ENCODE measurements at regions not wholly inside any gene's neighbourhood (a gene's known extent, or its start where the extent isn't known, plus 50 kb on each side); places are given as distances from the start of the nearest gene placed in this dataset.

DNA sequence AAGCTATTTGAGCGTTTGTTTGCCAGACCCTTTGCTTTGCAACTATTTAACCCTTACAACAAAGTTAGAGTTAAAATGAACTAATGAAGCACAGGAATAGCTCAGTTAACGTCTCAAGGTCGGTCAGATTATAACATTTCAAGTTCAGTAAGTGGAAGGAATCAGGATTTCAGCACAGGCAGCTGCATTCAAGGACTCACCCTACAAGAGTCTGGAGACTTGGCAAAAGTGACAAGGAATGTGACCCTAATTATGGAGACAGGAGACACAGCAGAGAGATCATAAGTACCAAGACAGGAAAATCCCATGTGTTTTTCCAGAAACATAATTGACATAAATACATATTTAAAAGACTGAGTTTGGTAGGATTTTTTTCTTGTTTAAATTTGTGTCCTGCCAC, 1481.7 kb downstream of the TECRL start:
- H3K14ac ChIP-seq (ENCODE audit: insufficient read depth, low read length), result no peak overlapping the region
- Mint-ChIP-seq H3K27ac (no peak overlapping the region), H3K27me3 (ENCODE audit: low read depth) (no peaks in the 10 kb centered on the region), H3K36me3 (ENCODE audit: insufficient read depth in 1 of 3, low read depth in 3 of 3) (no peaks in the 10 kb centered on the region), H3K4me3 (no peak overlapping the region), H3K4me1 (no peaks in the 10 kb centered on the region), H3K9me3 (no peaks in the 10 kb centered on the region)
- H3K4me1 ChIP-seq (ENCODE audit: insufficient read depth, low read length), result no peaks in the 10 kb centered on the region
- no peaks in the 10 kb centered on the region for H3K27me3 ChIP-seq (ENCODE audit: insufficient read depth, low read length)
- H2AFZ ChIP-seq (ENCODE audit: low read length), result no peak overlapping the region
- H3K9ac ChIP-seq (ENCODE audit: extremely low read depth, insufficient read length, low read length), result no peak overlapping the region
- TF ChIP-seq, protein P1, sequence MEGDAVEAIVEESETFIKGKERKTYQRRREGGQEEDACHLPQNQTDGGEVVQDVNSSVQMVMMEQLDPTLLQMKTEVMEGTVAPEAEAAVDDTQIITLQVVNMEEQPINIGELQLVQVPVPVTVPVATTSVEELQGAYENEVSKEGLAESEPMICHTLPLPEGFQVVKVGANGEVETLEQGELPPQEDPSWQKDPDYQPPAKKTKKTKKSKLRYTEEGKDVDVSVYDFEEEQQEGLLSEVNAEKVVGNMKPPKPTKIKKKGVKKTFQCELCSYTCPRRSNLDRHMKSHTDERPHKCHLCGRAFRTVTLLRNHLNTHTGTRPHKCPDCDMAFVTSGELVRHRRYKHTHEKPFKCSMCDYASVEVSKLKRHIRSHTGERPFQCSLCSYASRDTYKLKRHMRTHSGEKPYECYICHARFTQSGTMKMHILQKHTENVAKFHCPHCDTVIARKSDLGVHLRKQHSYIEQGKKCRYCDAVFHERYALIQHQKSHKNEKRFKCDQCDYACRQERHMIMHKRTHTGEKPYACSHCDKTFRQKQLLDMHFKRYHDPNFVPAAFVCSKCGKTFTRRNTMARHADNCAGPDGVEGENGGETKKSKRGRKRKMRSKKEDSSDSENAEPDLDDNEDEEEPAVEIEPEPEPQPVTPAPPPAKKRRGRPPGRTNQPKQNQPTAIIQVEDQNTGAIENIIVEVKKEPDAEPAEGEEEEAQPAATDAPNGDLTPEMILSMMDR (conservative IDR thresholded peaks at IDR 0.05), result no peak
- H3K79me2 ChIP-seq (ENCODE audit: insufficient read depth, low read length), result no peaks in the 10 kb centered on the region
- no peak overlapping the region for H3K4ac ChIP-seq (ENCODE audit: low read depth, low read length)
- no peak for DNase-seq
- no peak overlapping the region for H3K4me2 ChIP-seq (ENCODE audit: insufficient read depth, insufficient read length, low read length)
- H3K23ac ChIP-seq (ENCODE audit: insufficient read length, low read depth, low read length), result no peak overlapping the region
- H4K20me1 ChIP-seq (ENCODE audit: control insufficient read depth, insufficient read depth, insufficient read length), result no peaks in the 10 kb centered on the region
- H2BK5ac ChIP-seq (ENCODE audit: insufficient read length, low read length), result no peak overlapping the region
- H4K5ac ChIP-seq (ENCODE audit: insufficient read length, low read depth, low read length), result no peak overlapping the region
- no peak overlapping the region for H3K27ac ChIP-seq (ENCODE audit: insufficient read length, low read depth, low read length)
- no peak overlapping the region for H2BK20ac ChIP-seq (ENCODE audit: low read depth, low read length, poor library complexity, severe bottlenecking)
- no peak overlapping the region for H3T11ph ChIP-seq (ENCODE audit: low read length)
- H3K56ac ChIP-seq (ENCODE audit: insufficient read length, low read depth, low read length), result no peak overlapping the region
- H3K23me2 ChIP-seq (ENCODE audit: insufficient read length, low read depth, low read length, poor library complexity, severe bottlenecking), result no peaks in the 10 kb centered on the region
- no CpG with 5 or more reads among the region's 3 CpGs for WGBS (ENCODE audit: extremely low coverage, insufficient read length, low lambda C conversion rate)
- no peak overlapping the region for H4K8ac ChIP-seq (replicated peaks; ENCODE audit: insufficient read length, low read depth, low read length)
- no peak overlapping the region for H2BK15ac ChIP-seq (ENCODE audit: low read depth, low read length)
- H4K91ac ChIP-seq (ENCODE audit: insufficient read length, low read depth, low read length), result no peak overlapping the region
- H2AK5ac ChIP-seq (ENCODE audit: insufficient read length, low read length), result no peak overlapping the region
- H3K79me1 ChIP-seq (ENCODE audit: insufficient read depth, low read depth, low read length, poor library complexity, severe bottlenecking), result no peaks in the 10 kb centered on the region
- H2BK12ac ChIP-seq (ENCODE audit: insufficient read length, low read depth, low read length), result no peak overlapping the region
- no peak overlapping the region for H2BK120ac ChIP-seq (ENCODE audit: low read depth, low read length, poor library complexity, severe bottlenecking)
- no peak overlapping the region for H3K18ac ChIP-seq (ENCODE audit: insufficient read length, low read depth, low read length)
- no peaks in the 10 kb centered on the region for H3K9me3 ChIP-seq (ENCODE audit: control insufficient read depth, low read depth, low read length)

Measured in H9 (cell line).